ENCODE measurements at regions not wholly inside any gene's neighbourhood (a gene's known extent, or its start where the extent isn't known, plus 50 kb on each side); places are given as distances from the start of the nearest gene placed in this dataset.
"Not testable (repeated sequence)": the region's sequence is repeated elsewhere in the genome, so short reads cannot be mapped to it uniquely, and the experiment has no call there.

DNA sequence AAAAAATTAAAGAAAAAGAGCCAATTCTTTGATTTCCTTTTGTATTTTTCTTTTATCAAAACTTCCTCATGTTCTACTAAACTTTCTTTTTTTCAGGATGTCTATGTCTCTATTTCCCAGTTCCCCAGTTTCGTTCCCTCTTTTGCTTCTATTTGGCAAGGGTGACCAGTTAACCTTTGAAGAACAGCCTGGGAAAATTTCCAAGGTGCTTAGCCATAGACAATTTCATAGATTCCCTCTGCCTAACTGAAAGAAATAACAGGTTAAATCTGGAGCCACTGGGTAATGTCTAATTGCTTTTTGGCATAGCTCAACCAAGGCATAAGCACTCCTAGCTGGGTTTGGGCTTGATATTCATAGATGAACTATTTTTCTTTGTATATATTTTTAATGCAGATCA is 272.3 kb downstream of the ADGRL2 start:
- no peak for DNase-seq

DNA sequence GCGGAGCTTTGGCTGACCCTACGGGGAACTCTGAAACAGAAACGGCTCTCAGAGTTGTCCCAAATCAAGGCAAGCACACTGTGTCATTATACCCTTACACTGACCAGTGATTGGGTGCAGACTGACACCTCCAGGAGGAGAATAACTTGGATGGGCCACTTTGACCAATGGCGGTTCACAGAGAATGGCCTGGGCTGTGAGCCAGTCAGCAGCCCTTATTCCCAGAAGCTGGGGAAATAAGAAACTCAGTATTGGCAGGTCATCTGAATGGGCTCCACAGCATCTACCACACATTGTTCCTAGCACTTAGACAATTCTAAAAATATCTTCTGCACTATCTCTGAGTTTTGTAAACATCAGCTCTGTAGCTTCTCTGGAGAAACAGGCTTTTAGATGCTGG is 265.2 kb downstream of the ADGRL2 start:
- DNase-seq, result no peak

DNA sequence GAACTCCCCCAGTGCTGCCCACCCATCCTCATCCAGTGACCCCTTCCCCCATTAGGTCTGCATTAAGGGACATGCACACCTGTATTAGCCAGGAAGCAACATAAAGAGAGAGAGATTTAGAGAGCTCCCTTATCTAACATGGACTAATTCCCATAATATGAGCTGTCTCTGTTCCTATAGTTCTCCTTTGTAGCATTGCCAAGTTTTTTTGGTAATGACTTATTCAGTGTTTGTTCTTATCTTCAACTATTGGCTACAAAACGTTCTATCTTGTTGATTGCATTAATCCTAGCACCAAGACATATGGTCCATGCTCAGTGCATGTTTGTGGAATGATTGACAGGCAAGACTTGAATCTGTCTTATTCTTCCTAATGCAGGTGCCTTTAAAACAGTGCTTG is 264.0 kb downstream of the ADGRL2 start:
- DNase-seq, result no peak

DNA sequence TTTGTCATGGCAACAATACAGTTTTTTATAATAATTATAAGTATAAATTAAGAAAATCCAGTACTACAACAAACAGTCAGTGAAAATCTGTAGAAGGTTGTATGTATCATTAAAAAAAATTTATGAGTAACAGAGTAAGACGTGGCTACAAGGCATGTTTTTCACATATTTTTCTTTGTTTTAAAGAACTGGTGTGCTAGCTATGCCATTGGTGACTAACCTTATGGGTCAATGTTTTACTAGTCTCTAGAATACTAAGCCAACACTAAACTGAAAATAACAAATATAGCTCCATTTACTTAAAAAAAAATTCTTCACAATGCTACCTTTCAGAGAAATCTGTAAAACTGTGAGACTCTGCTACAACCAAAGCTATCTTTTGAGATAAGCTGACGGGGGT is 261.5 kb downstream of the ADGRL2 start:
- DNase-seq, result no peak

DNA sequence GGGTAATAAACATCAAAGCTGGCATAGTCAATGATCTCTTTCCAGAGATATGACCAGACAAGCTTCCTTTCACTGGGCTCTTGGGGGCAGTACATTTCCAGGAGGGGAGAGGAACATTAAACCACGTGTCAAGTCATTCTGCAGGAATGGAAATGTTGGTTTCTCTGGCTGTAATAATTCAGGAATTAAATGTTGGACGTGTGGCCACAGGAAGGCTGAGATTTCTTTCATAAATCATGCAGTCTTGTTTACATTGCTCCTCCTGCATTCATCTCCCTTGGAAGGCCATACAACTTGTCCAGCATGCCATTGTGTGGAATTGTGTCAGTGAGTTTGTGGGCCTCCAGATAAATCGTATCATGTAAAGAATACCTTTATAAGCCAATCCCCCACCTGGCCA is 259.2 kb downstream of the ADGRL2 start:
- DNase-seq, result no peak

GRCh38 chr1:82057011-82057410 is 256.3 kb downstream of the ADGRL2 start:
- no peak for DNase-seq

DNA sequence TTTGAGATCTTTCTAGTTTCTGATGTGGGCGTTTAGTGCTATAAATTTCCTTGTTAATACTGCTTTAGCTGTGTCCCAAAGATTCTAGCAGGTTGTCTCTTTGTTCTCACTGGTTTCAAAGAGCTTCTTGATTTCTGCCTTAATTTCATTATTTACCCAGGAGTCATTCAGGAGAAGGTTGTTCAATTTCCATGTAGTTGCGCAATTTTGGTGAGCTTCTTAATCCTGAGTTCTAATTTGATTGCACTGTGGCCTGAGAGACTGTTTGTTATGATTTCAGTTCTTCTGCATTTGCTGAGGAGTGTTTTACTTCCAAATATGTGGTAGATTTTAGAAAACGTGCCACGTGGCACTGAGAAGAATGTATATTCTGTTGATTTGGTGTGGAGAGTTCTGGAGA is 254.6 kb downstream of the ADGRL2 start:
- not testable (repeated sequence) for DNase-seq

DNA sequence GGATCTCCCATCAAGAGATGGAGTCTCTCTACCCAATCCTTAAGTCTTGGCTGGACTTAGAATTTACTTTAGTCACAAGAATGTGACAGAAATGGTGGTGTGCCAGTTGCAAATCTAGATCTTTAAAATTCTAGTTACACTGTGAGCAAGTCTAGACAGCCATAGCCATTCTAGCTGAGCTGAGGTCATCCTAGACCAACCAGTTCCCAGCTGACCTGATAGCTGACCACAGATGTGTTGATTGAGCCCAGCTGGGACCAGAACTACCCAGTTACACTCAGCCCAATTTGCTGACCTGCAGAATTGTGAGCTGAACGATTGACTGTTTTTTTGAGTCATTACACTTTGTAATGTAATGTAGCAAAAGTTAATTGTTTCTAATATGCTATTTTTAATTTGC is 251.8 kb downstream of the ADGRL2 start:
- DNase-seq, result no peak

- no peak for DNase-seq
Measured at GRCh38 chr1:82048596-82048995, 247.9 kb downstream of the ADGRL2 start.

GRCh38 chr1:82045221-82045620 is 244.5 kb downstream of the ADGRL2 start:
- no peak for DNase-seq

GRCh38 chr1:82044536-82044935 is 243.8 kb downstream of the ADGRL2 start:
- no peak for DNase-seq

- no peak for DNase-seq
Measured at GRCh38 chr1:82044111-82044510, 243.4 kb downstream of the ADGRL2 start.

- no peak for DNase-seq
Measured at GRCh38 chr1:82042306-82043060, 241.7 kb downstream of the ADGRL2 start.
